Muscle of leg (tissue), 3 donors: ENCODE measurements at regions not wholly inside any gene's neighbourhood (a gene's known extent, or its start where the extent isn't known, plus 50 kb on each side); places are given as distances from the start of the nearest gene placed in this dataset.
"Not testable (repeated sequence)": the region's sequence is repeated elsewhere in the genome, so short reads cannot be mapped to it uniquely, and the experiment has no call there.

Experiments used
- DNase-seq: peaks from one replicate; pipeline ENCODE4 v3.0.0; 2013
- H3K27ac ChIP-seq: one replicate; pipeline ENCODE4 v1.5.1; 2013; ENCODE audit warnings: mild to moderate bottlenecking, low read length, control low read depth
- H3K27me3 ChIP-seq: one replicate; pipeline ENCODE4 v1.6.1; 2013; ENCODE audit warnings: low read length; ENCODE audit not compliant: control insufficient read depth, insufficient read depth
- H3K36me3 ChIP-seq: one replicate; pipeline ENCODE4 v1.6.1; 2013; ENCODE audit warnings: low read length; ENCODE audit not compliant: control insufficient read depth, insufficient read depth
- H3K4me1 ChIP-seq: one replicate; pipeline ENCODE4 v1.6.1; 2013; ENCODE audit warnings: low read length; ENCODE audit not compliant: control insufficient read depth, insufficient read depth
- H3K4me3 ChIP-seq: one replicate; pipeline ENCODE4 v1.5.1; 2013; ENCODE audit warnings: low read length, control low read depth
- H3K9me3 ChIP-seq: replicated peaks from 2 replicates; pipeline ENCODE4 v1.6.1; 2013; ENCODE audit warnings: low read depth, low read length; ENCODE audit not compliant: control insufficient read depth
- WGBS: methylation state at CpG from one replicate; pipeline ENCODE4 v1.1.5; 2013; ENCODE audit warnings: missing lambda C conversion rate; ENCODE audit not compliant: insufficient coverage; 5-methylcytosine and 5-hydroxymethylcytosine counted together

DNA sequence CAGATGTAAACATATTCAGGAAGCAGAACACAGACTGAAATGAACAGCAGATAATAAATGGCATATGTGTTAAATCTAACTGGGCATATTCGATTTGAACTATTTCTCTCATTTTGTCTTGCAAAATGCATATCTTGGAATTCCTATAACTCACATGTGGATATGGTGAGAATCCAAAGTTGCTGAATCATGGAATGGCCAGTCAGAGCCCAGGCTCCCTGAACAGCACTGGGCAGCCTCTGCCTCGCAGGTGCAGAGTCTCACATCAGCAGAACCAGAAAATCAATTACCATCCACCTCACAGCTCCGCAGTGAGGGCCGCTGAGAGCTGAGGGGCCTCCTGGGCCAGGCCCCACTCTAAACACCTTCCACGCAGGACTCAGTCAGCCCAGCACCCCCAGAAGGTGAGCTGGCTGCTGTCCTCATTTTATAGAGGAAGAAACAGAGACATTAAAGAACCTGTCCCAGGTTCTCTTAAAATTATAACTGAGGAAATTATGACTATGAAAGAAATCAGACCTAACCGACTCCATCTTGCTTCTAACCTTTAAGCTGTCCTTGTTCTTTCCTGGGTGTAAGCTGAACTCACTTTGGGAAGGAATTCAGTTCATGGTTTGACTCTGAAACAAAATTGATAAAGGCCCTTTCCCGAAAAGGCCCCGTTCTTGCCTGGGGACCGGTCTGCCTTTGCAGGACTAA lies 269.1 kb upstream of the SFSWAP start:
- DNase-seq, result no peak
- WGBS, result 55% methylated on average over 4 of the region's 9 CpGs
- Histone ChIP-seq H3K36me3 (no peaks in the 10 kb centered on the region), H3K27ac (no peak overlapping the region), H3K27me3 (peaks cover 6% of the 10 kb centered on the region), H3K4me3 (no peak overlapping the region), H3K9me3 (no peaks in the 10 kb centered on the region), H3K4me1 (peaks cover 3% of the 10 kb centered on the region)

DNA sequence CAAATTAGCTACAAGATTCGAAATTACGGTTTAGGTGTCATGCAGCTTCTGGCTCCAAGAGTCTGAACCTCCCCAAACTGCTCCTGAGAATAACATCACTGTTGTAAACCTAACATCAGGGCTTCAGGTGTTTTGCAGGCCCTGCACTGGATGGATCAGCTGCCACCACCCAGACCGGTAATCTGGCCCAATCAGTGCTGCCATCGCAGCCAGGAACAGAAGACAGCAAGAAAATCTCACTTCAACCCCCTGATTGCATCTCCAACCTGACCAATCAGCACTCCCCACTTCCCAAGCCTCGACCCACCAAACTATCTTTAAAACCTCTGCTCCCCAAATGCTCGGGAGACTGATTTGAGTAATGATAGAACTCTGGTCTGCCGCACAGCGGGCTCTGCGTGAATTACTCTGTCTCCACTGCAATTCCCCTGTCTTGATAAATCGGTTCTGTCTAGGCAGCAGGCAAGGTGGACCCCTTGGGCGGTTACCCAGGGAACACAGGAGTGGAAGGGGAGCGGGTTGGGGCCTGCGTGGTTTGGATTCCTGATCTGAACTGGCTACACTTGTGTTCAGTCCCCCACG lies 268.5 kb upstream of the SFSWAP start:
- H3K27ac ChIP-seq, result no peak overlapping the region
- WGBS, result 75% methylated on average over 13 of the region's 14 CpGs
- H3K27me3 ChIP-seq, result peaks cover 5% of the 10 kb centered on the region
- peaks cover 3% of the 10 kb centered on the region for H3K4me1 ChIP-seq
- H3K4me3 ChIP-seq, result no peak overlapping the region
- H3K36me3 ChIP-seq, result no peaks in the 10 kb centered on the region
- DNase-seq, result no peak
- no peaks in the 10 kb centered on the region for H3K9me3 ChIP-seq

DNA sequence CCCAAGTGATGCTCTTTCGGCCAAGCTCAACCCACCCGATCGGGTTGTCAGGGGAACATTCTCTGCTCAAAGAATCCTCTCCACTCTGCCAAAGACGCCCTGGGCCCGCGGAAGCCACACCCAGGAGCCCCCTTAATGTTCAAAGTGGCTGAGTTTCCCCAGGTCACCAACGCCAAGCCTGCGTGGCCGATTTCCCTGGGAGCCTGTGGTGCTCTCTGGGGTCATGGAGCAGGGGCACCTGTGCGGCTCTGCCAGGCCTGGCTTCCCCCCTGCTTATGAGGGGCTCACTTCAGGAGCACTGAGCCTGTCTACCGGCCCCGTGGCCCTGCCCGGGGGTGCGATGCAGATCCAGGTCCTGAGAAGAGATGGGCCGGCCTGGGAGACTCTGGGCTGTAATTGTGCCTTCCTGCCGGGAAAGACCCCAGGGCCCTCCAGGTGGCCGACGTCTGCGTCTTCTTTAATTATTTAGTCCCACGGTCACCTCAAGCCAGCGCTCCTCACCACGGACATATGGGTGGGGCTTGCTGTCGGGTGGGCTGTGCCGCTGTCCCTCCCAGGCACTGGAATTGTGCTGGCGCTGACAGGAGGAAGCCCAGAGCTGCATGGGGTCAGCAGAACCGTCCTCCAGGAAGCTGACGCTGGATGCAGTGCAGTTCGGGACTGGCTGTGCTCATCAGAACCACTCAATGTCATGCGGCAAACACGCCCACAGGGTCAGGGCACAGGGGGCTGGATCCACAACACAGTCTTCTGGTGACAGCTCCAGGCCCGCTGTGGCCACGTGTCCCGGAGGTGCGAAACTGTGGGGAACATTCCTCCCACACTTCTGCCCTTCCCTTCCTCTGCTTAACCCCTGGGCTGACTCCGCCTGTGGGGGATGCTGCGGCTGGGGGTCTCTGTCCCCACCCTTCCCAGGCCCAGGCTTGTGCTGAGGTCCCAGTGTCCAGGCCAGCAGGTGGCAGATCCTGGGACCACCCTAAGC lies 267.6 kb upstream of the SFSWAP start:
- DNase-seq, result no peak
- H3K27me3 ChIP-seq, result no peaks in the 10 kb centered on the region
- H3K4me1 ChIP-seq, result peaks cover 3% of the 10 kb centered on the region
- WGBS, result 71% methylated on average over 35 of the region's 36 CpGs
- no peak overlapping the region for H3K27ac ChIP-seq
- H3K9me3 ChIP-seq, result no peaks in the 10 kb centered on the region
- no peak overlapping the region for H3K4me3 ChIP-seq
- no peaks in the 10 kb centered on the region for H3K36me3 ChIP-seq

DNA sequence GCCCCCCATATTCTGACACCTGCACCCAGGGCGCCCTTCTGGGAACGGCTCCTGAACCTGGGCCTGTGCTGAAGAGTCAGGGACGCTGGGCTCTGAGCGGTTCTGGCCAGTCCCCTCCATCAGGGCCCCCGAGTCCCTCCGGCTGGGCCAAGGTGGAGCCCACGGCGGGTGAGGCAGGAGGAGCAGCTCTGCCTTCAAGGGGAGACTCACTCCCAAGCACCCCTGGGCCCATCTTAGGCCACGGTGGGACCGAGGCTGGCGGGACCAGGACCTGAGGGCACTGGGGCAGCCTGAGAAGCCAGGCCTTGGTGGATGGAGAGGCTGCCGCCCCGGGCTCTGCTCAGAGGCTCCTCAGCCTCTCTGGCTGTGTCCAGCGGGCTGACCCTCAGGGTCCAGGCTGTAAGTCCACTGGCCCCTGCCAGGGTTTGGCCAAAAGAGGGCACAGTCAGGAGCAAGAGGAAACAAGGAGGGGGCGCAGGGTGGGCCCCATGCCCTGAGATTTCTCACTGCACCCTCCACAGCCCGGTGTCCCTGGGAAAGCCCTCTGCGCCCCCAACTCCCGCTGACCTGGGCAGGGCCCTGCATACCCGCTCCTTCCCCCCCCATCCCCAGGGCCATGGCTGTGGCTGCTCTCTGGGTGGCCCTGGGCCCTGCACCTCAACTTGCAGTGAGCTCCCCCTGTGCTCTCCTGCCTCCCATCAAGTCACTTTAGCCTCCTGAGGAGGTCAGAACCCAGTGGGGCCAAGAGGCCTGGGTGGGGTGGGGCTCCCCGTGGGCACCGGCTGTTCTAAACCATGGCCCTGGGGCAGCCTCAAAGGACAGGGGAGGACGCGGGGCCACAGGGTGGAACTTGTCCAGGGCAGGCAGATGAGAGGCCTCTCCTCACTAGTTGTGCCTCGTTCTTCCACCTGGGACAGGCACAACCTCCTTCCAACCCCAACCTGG lies 266.4 kb upstream of the SFSWAP start:
- Histone ChIP-seq H3K4me1 (peaks cover 3% of the 10 kb centered on the region), H3K9me3 (no peaks in the 10 kb centered on the region), H3K27ac (no peak overlapping the region), H3K27me3 (no peaks in the 10 kb centered on the region), H3K36me3 (no peaks in the 10 kb centered on the region), H3K4me3 (no peak overlapping the region)
- no peak for DNase-seq
- WGBS, result 85% methylated on average over 19 of the region's 24 CpGs

DNA sequence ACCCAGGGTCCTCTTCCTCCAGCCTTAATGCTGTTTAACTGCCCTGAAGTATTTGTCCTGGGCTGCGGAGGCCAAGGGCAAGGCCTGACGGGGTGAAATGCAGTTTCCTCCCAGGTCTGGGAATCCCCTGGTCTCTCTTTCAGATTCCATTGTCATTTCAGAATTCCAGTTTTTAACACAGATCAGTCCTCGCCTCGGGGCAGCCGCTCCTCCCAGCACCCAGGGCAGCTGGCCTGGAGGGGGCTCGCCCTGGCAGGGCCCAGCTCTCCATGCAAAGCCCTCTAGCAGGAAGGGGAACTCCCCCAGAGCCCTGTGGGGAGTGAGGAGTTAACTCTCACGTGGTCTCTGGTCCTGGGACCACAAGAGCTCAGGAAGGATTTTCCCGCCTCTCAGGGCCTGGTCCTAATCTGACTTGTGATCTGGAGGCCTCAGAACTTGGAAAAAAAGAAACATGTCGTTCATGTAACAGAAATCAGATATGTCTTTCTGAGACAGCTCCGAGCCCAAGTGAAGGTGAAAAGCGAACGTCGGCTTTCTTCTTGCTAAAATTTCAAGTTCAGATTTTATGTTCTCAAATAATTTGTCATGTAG lies 265.6 kb upstream of the SFSWAP start:
- no peaks in the 10 kb centered on the region for H3K9me3 ChIP-seq
- H3K36me3 ChIP-seq, result no peaks in the 10 kb centered on the region
- WGBS, result 61% methylated on average over 8 of the region's 13 CpGs
- peaks cover 3% of the 10 kb centered on the region for H3K4me1 ChIP-seq
- no peak overlapping the region for H3K27ac ChIP-seq
- H3K27me3 ChIP-seq, result no peaks in the 10 kb centered on the region
- no peak overlapping the region for H3K4me3 ChIP-seq
- no peak for DNase-seq

DNA sequence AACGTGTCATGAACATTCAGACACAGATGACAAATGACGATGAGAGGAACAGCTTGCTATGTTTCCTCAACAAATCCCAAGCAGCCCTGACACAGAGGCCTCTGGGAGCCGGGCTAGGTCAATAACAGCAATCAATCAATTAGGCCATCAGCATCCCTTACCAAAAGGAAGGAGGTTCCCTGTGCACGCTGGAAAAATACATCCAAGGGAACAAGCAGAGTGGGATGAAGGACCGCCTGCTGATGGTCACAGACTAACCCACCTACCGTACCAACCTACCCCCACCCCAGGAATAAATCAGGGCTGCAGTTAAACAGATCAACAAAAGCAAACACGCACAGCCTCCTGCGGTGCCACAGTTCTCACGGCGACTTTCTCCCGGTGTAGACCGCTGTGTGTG lies 265.1 kb upstream of the SFSWAP start:
- Histone ChIP-seq H3K27me3 (no peaks in the 10 kb centered on the region), H3K27ac (no peak overlapping the region), H3K4me3 (no peak overlapping the region), H3K9me3 (no peaks in the 10 kb centered on the region), H3K36me3 (no peaks in the 10 kb centered on the region), H3K4me1 (peaks cover 3% of the 10 kb centered on the region)
- 7% methylated on average over 2 of the region's 12 CpGs for WGBS
- no peak for DNase-seq

DNA sequence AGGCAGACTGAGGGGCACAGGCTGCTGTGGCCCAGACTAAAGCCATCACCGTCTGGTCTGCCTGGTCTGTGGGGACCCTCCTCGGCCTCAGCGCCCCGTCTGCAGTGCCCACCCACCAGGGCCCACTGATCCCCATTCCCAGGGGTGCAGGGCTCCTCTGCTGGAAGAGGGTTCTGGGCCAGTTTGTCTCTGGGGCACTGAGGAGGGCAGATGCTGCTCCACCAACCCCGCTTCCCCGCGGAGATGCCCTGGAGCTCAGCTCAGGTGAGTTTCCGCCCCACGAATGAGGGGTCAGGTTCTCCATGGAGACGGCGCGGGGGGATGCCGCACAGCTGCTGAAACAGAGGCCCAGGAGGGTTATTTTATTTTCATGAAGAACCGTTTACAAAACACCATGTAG lies 263.3 kb upstream of the SFSWAP start:
- H3K4me3 ChIP-seq, H3K27ac ChIP-seq, H3K27me3 ChIP-seq, DNase-seq, H3K4me1 ChIP-seq, H3K9me3 ChIP-seq, H3K36me3 ChIP-seq: not testable (repeated sequence)
- WGBS, result 97% methylated on average over 6 of the region's 14 CpGs

DNA sequence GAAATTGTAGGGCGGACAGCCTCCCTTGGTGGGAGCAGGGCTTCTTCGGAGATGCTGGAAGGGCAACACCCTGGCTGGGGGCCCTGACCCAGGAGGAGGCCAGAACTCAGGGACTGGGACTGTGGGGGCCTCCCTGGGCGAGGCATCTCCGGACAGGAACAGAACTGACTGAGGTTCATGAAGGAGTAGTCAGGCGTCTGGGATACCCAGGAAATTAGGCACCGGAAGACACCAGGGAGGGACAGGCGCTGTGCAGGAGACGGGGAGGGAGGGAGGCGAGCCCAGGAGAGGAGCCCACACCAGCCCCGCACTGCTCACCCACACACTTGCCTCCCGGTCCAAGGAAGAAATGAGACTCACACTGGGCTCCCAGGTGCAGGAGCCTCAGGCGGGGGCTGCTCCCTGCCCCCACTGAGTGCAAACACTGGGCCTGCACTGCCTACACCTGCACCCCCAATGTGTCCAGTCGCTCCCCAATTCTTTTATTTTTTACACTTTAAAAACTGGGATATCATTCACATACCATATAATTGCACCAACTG lies 262.6 kb upstream of the SFSWAP start:
- 82% methylated on average over 11 of the region's 13 CpGs for WGBS
- Histone ChIP-seq H3K27ac (no peak overlapping the region), H3K9me3 (no peaks in the 10 kb centered on the region), H3K36me3 (no peaks in the 10 kb centered on the region), H3K4me1 (peaks cover 3% of the 10 kb centered on the region), H3K27me3 (no peaks in the 10 kb centered on the region), H3K4me3 (no peak overlapping the region)
- DNase-seq, result no peak

DNA sequence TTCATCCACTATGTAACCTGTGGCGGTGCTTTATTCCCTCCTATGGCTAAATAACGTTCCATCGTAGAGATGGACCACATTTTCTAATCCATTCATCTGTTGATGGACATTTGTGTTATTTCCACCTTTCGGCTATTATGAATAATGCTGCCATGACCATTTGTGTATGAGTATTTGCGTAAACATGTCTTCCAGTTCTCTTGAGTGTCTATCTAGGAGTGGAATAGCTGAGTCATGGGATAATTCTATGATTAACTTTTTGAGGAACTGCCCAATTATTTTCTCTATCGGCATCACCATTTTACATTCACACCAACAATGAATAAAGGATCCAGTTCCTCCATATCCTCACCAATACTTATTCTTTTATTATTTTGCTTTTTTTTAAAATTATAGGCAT lies 261.9 kb upstream of the SFSWAP start:
- H3K36me3 ChIP-seq, result no peaks in the 10 kb centered on the region
- no CpG with 5 or more reads among the region's 6 CpGs for WGBS

More for the DNA sequence above, 261.9 kb upstream of the SFSWAP start:
- Histone ChIP-seq H3K4me1 (peaks cover 3% of the 10 kb centered on the region), H3K27me3 (no peaks in the 10 kb centered on the region), H3K27ac (no peak overlapping the region), H3K9me3 (no peaks in the 10 kb centered on the region), H3K4me3 (no peak overlapping the region)
- no peak for DNase-seq
